NCI-H1694 (cell line): ENCODE measurements at regions not wholly inside any gene's neighbourhood (a gene's known extent, or its start where the extent isn't known, plus 50 kb on each side); places are given as distances from the start of the nearest gene placed in this dataset.

Experiments
- DNase-seq: peaks from one replicate; lab custom pipeline; 2025; lab: John Stamatoyannopoulos, UW

DNA sequence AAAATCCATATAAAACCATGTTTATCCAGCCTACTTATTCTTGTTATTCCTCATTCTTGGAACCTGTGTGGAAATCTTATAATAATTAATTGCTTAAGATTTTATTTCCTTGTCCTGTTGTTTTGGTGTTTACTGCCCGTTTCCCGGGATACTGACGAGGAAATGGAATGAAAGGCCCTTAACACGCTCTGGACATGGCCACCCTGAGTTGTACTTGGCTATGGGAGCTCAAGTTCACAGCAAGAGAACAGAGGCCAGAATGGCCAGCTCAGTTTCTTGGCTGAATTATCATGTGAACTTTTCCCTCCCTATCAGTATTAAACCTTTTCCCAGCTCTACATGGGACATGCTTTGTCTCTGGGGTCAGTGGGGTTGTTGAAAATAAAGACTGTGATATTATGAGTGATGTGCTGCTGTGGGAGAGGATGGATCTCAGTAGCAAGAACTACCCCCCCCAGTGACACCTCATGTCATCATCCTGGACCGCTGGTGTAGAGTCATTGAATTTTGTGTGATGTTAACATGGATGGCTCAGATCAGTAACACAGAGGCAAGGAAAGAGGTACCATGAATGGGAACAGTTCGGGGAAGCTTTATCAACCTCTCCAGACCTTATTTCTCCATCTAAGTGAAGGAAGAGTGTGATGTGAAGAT lies 87.0 kb upstream of the IGFBP3 start:
- no peak for DNase-seq

DNA sequence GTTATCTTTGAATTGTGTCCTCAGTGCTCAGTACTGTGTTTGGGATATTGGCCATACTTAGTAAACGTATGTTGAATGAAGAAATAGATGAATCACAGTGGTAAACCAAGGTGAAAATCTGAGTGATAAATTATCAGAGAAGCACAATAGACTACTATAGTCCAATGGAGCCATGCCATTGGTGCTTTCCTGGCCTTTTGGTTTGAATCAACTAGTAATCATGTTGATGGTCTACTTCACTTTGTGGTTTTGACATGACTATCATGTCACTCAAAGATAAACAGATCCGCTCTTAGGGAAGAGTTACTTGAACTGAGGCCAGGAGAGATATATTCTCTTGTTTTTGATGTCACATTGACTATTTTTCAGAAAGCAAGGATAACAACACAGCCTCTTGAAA lies 86.1 kb upstream of the IGFBP3 start:
- no peak for DNase-seq

GRCh38 chr7:46006723-46007122 lies 85.7 kb upstream of the IGFBP3 start:
- DNase-seq: no peak

DNA sequence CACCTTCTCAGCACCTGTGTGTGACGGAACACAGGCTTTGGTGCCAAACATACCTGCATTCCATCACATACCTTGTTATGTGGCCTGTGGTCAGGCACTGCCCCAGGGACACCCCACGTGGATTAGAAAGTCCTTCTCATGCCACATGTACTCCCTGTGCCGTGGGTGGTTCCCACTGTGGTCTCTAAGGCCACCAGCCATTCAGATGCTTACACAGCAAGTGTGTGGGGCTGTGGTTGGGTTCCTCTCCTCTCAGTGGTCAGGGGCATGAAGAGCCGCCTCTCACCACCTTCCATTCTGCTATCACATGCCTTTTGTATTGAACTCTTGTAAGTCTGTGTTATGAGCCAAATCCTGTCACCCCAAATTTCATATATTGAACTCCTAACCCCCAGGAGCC lies 85.1 kb upstream of the IGFBP3 start:
- DNase-seq: no peak

GRCh38 chr7:46004965-46005364 lies 83.9 kb upstream of the IGFBP3 start:
- DNase-seq: no peak

- DNase-seq: no peak
Observed at GRCh38 chr7:46003896-46004875, 83.1 kb upstream of the IGFBP3 start.

DNA sequence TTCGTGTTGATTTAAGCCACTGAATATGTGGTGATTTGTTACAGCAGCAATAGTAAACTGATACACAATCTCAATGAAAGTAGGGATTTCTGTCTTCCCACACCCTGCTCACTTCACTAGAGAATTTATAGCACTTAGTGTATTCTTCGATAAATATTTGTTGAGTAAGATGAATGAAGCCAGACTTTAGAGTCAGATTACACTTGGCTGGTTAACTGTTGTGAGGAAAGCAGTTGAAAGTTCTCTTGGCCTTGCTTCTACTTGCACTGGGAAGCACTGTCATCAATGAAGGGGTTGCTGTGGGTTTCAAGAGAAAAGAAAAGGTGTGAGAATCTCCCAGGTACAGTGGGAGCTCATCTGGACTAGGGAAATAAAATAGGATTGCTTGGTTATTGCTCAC lies 82.1 kb upstream of the IGFBP3 start:
- DNase-seq: no peak

DNA sequence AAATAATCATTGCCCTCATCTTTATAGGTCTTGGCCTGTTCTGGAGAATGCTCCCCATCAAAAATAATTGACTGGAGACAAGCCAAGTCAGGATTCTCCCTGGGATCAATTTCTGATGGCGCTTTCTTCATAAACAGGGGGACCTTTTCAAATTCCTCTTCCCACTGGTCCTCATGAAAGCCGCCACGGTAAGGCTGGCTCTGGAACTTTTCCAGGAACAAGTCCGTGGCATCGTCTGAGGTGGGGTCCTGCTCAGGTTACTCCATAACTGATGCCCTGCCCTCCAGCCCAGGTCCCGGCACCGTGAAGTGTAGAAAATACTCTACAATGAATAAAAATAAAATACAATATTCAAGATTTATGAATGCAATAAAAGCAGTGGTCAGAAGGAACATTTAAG lies 79.4 kb upstream of the IGFBP3 start:
- no peak for DNase-seq

- no peak for DNase-seq
Observed at GRCh38 chr7:45999541-45999940, 78.5 kb upstream of the IGFBP3 start.

- no peak for DNase-seq
Observed at GRCh38 chr7:45998506-45998905, 77.4 kb upstream of the IGFBP3 start.

GRCh38 chr7:45993621-45994020 lies 72.5 kb upstream of the IGFBP3 start:
- no peak for DNase-seq

- DNase-seq: no peak
Observed at GRCh38 chr7:45992826-45993225, 71.8 kb upstream of the IGFBP3 start.

DNA sequence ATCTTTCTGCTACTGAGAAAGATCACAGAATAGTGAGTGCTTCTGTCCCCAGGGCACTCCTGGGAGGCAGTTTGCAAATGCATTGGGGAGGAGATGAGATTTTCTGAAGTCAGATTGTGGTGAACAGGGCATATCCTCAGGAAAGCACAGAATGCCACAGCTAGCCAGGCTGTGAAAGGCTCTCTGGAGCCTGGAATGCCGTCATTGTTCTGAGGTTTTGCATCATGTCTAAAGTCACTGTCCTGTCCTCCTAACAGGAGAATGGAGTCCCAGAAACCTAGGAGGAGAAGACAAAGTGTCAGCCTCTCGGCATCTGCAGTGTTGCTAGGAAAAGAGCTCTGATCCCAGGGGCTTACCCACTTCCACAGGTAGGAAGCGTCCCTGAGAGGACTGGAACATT lies 69.2 kb upstream of the IGFBP3 start:
- no peak for DNase-seq

GRCh38 chr7:45988405-45989057 lies 67.5 kb upstream of the IGFBP3 start:
- no peak for DNase-seq

- no peak for DNase-seq
Observed at GRCh38 chr7:45987521-45988290, 66.6 kb upstream of the IGFBP3 start.

DNA sequence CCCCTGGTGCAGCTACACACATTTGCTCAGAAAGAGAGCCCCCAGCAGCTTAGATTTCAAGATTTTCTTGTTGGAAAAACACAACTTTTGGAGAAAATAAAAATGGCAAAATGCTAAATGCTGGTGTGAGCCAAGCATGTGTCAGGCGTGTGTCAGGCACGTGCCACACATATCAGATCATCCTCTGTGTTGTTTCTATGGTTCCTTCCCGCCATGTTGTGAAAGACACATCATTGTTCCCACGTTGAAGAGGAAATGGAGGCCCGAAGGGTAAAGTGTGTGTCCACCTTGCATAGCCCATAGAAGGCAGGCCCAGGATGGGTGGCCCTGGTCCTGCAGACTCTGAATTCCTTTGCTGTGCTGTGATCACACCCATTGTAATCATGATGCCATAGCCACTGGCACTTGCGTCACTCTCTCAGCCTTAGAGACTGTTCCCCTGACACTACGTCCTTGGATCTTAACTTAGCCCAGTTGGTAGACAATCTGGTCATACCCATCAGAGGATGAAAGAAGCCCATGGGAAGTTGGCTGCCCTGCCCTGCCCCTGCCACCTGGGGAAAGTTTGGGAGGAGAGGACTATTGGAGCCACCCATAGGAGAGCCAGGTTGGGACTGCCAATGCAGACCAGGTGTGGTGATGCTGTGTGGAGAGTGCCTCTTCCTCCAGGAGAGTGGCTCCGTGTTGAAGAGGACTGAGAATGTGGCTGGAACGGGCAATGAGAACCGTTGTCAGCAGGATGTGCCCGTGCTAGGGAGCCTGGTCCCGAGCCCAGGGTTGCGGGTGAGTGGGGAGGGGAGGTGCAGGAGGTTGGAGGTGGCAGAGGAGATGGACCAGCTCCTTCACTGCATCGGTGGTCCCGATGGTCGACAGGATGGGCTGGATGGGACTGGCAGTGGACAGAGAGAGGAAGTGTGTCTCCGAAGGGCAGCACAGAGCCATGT lies 65.6 kb upstream of the IGFBP3 start:
- DNase-seq: no peak

GRCh38 chr7:45985902-45986301 lies 64.8 kb upstream of the IGFBP3 start:
- DNase-seq: no peak

DNA sequence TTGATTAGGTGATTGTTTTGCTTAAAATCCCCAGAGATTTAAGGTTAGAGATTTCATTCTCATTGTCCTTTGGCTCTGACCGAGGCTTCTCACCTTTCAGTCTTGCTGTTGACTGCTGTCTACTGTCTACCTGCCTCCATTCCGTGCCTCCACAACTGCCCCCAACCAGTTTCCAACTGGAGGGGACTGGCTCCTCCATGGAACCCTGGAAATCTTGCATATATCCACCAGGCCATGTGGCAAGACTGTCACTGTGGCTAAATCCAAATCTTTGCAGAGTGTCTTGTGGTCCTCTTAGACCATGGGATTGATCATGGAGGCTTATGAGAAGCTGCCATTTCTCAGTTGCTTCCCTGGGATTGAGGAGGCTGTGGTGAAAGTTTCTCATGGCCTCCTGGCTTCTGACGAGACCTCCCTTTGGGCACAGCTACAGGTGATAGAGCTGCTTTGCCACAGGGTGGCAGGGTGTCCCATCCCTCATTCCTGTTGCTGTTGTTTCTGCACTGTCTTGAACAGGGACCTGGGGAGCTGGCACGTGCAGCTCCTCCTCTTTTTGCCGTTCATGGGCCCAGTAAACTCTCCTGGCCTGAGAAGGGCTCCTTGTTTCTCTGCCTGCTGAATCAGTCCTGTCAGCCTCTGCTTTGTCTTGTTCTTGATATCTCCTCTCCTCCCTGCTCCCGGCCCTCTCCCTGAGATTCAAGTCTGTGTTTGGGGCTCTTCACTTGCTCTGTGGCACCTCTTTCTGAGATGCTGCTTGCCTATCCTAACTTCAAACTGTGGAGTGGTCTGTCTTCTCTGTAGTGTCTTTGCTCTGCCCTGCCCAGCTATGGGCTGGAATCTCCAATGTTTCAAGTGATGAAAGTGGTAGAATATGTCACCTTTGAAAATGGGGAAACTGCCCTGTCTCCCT lies 63.6 kb upstream of the IGFBP3 start:
- DNase-seq: no peak

GRCh38 chr7:45983720-45984255 lies 62.7 kb upstream of the IGFBP3 start:
- no peak for DNase-seq
